Suprapubic skin (tissue), 4 donors: ENCODE measurements at regions not wholly inside any gene's neighbourhood (a gene's known extent, or its start where the extent isn't known, plus 50 kb on each side); places are given as distances from the start of the nearest gene placed in this dataset.

Source experiments
- DNase-seq, 2 donors: peaks; one replicate each; pipeline ENCODE4 v3.0.0-alpha.2; 2019; ENCODE audit warnings: low spot score in 2 of 2
- H3K27ac ChIP-seq: fragments of 200-600 bp; sonication (generic); one replicate; pipeline ENCODE4 v1.5.1; 2019
- H3K27me3 ChIP-seq: fragments of 200-600 bp; sonication (generic); one replicate; pipeline ENCODE4 v1.5.1; 2019
- H3K36me3 ChIP-seq: fragments of 200-600 bp; sonication (generic); one replicate; pipeline ENCODE4 v1.5.1; 2019
- H3K4me1 ChIP-seq: fragments of 200-600 bp; sonication (generic); one replicate; pipeline ENCODE4 v1.5.1; 2019
- H3K4me3 ChIP-seq: fragments of 200-600 bp; sonication (generic); one replicate; pipeline ENCODE4 v1.5.1; 2019; ENCODE audit warnings: mild to moderate bottlenecking
- H3K9me3 ChIP-seq: fragments of 200-600 bp; sonication (generic); one replicate; pipeline ENCODE4 v1.5.1; 2019
- EP300 ChIP-seq: sonication (generic); formaldehyde crosslinking; IDR thresholded peaks from one replicate; pipeline ENCODE4 v1.6.1; 2017; ENCODE audit warnings: antibody characterized with exemption
- POLR2A ChIP-seq, 2 donors: fragments of 450-650 bp; IDR thresholded peaks; one replicate each; pipeline ENCODE4 v1.6.1; 2017; ENCODE audit warnings: antibody characterized with exemption in 2 of 2, mild to moderate bottlenecking in 2 of 2, moderate library complexity in 2 of 2
- POLR2AphosphoS5 ChIP-seq, 3 donors: sonication (generic); formaldehyde crosslinking; IDR thresholded peaks; one replicate each; pipeline ENCODE4 v1.6.1; 2017; ENCODE audit warnings: antibody characterized with exemption in 3 of 3
- WGBS: methylation state at CpG from one replicate; pipeline ENCODE4 v1.1.5; 2018; 5-methylcytosine and 5-hydroxymethylcytosine counted together
- TF ChIP-seq, protein P1 (sequence below), 2 donors: fragments of 200-600 bp in 1 of 2; fragments of 450-650 bp in 1 of 2; sonication (generic) in 1 of 2; IDR thresholded peaks; one replicate each; pipeline ENCODE4 v1.5.1; 2016 to 2019; ENCODE audit warnings: antibody characterized with exemption in 2 of 2, mild to moderate bottlenecking in 1 of 2, moderate library complexity in 1 of 2

DNA sequence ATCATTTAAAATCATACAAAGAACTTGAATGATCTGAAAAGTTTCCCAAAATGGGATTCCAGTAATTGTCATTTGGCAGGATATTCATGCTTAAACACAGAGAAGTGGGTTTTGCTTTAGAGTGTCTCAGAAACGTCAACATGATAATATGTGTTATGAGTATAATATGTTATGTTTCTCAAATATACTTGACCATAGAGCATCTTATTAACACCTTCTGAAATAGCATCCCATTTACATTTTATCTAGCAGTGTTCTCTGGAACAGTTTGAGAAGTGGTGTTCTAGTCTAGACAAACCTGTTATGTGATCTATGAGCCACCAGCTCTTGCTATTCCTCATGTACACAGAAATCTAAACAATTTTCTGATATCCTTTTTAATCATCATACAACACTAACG, 588.8 kb upstream of the PBX1 start:
- TF ChIP-seq EP300 (no peak), POLR2AphosphoS5 (IDR thresholded peaks at IDR 0.05) (no peak), POLR2A (IDR thresholded peaks at IDR 0.05) (no peak)
- TF ChIP-seq, protein P1, sequence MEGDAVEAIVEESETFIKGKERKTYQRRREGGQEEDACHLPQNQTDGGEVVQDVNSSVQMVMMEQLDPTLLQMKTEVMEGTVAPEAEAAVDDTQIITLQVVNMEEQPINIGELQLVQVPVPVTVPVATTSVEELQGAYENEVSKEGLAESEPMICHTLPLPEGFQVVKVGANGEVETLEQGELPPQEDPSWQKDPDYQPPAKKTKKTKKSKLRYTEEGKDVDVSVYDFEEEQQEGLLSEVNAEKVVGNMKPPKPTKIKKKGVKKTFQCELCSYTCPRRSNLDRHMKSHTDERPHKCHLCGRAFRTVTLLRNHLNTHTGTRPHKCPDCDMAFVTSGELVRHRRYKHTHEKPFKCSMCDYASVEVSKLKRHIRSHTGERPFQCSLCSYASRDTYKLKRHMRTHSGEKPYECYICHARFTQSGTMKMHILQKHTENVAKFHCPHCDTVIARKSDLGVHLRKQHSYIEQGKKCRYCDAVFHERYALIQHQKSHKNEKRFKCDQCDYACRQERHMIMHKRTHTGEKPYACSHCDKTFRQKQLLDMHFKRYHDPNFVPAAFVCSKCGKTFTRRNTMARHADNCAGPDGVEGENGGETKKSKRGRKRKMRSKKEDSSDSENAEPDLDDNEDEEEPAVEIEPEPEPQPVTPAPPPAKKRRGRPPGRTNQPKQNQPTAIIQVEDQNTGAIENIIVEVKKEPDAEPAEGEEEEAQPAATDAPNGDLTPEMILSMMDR (IDR thresholded peaks at IDR 0.05): no peak
- Histone ChIP-seq H3K27me3 (no peaks in the 10 kb centered on the region), H3K9me3 (peaks cover 3% of the 10 kb centered on the region), H3K36me3 (no peaks in the 10 kb centered on the region), H3K4me3 (no peak overlapping the region), H3K27ac (no peak overlapping the region), H3K4me1 (no peaks in the 10 kb centered on the region)
- DNase-seq: no peak
- 69% methylated on average over 2 of the region's 2 CpGs for WGBS

DNA sequence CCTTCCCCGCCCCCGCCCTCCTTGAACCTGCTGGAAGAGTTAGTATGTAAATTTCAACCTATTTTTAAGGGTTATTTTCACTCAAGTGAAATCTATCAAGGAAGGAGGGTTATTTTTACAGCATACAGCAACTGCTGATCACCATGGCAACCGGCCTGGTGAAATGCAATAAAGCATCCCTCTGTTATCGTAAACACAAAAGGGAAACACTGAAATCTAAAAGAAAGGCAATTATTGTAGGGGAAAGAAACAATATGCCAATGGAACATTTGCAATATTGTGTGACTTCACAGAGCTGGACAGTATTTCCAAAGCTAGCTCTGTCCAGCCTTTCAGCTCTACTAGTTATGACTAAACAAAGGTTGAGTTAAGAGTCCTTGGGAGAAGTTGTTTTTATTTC, 588.3 kb upstream of the PBX1 start:
- Histone ChIP-seq H3K36me3 (no peaks in the 10 kb centered on the region), H3K4me3 (no peak overlapping the region), H3K4me1 (no peaks in the 10 kb centered on the region), H3K27me3 (no peaks in the 10 kb centered on the region), H3K9me3 (peaks cover 3% of the 10 kb centered on the region), H3K27ac (no peak overlapping the region)
- 66% methylated on average over 4 of the region's 4 CpGs for WGBS
- DNase-seq: no peak
- TF ChIP-seq EP300: no peak
- no peak for TF ChIP-seq POLR2A (IDR thresholded peaks at IDR 0.05)
- no peak for TF ChIP-seq POLR2AphosphoS5 (IDR thresholded peaks at IDR 0.05)
- TF ChIP-seq, protein P1 (IDR thresholded peaks at IDR 0.05): no peak

DNA sequence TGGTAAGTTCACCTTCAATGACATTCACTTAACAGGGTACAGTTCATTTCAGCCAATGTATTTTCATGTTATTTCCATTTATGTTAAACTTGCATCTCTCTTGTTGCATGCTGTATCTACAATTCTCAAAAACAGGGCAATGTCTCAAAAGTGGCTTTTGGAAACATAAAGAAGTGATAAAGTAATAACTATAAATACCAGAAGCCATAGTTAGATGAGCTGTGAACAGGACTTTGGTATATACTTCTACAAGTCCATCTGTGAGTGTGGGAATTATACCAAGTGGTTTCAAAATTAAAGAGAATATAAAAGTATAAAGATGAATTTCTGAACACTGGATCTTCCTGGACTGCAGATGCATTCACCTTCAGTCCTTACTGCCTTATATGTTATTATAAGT, 585.4 kb upstream of the PBX1 start:
- no peaks in the 10 kb centered on the region for H3K4me1 ChIP-seq

DNA sequence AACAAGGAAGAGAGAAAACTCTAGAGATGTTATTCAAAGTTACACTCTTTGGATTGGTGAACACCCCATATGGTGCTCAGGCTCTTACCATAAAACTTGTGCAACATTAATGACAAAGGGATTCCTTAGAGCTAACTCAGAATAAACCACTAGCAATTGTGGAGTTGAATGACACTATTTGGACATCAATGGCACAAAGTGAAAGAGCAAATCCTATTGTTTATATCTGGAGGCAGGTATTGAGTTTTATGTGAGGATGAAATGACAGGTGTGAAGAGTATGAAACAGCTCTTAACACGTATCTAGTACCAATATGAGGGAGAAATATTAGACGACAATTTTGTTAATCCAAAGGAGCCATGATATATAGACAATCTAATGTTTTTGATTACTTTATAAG, 584.9 kb upstream of the PBX1 start:
- Histone ChIP-seq H3K36me3 (no peaks in the 10 kb centered on the region), H3K9me3 (no peaks in the 10 kb centered on the region)
- WGBS: 80% methylated on average over 2 of the region's 2 CpGs

More for the DNA sequence above, 585.4 kb upstream of the PBX1 start:
- Histone ChIP-seq H3K36me3 (no peaks in the 10 kb centered on the region), H3K27ac (no peak overlapping the region), H3K27me3 (no peaks in the 10 kb centered on the region), H3K4me3 (no peak overlapping the region), H3K9me3 (peaks cover under 1% of the 10 kb centered on the region)
- no peak for DNase-seq
- no peak for TF ChIP-seq EP300
- no peak for TF ChIP-seq POLR2A (IDR thresholded peaks at IDR 0.05)
- no peak for TF ChIP-seq POLR2AphosphoS5 (IDR thresholded peaks at IDR 0.05)
- TF ChIP-seq, protein P1 (IDR thresholded peaks at IDR 0.05): no peak

DNA sequence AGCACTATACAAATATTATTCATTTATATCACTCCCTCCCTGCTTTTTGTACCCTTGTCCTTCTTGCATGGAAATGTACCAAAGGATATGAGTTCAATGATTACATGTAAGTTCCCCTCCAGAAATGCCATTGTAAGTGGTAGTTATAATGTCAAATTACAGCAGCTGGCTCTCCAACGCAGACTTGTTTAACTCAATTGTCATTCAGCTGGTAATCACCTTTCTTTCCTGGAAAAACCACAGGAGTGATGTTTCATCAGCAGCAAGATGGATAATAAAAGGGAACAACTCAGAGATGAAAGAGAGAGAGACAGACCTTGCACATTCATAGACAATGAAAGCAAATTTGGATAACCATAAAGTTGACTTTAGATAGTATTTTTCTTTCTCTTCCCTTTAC, 578.6 kb upstream of the PBX1 start:
- Histone ChIP-seq H3K4me3 (no peak overlapping the region), H3K27ac (no peak overlapping the region), H3K36me3 (no peaks in the 10 kb centered on the region), H3K27me3 (no peaks in the 10 kb centered on the region), H3K4me1 (no peaks in the 10 kb centered on the region), H3K9me3 (no peaks in the 10 kb centered on the region)
- WGBS: 62% methylated on average over 1 of the region's 1 CpG
- DNase-seq: no peak
- no peak for TF ChIP-seq POLR2A (IDR thresholded peaks at IDR 0.05)

More for the DNA sequence above, 584.9 kb upstream of the PBX1 start:
- DNase-seq: no peak
- Histone ChIP-seq H3K4me1 (no peaks in the 10 kb centered on the region), H3K4me3 (no peak overlapping the region), H3K27me3 (no peaks in the 10 kb centered on the region), H3K27ac (no peak overlapping the region)
- TF ChIP-seq POLR2AphosphoS5 (IDR thresholded peaks at IDR 0.05) (no peak), POLR2A (IDR thresholded peaks at IDR 0.05) (no peak), EP300 (no peak)
- TF ChIP-seq, protein P1 (IDR thresholded peaks at IDR 0.05): no peak

DNA sequence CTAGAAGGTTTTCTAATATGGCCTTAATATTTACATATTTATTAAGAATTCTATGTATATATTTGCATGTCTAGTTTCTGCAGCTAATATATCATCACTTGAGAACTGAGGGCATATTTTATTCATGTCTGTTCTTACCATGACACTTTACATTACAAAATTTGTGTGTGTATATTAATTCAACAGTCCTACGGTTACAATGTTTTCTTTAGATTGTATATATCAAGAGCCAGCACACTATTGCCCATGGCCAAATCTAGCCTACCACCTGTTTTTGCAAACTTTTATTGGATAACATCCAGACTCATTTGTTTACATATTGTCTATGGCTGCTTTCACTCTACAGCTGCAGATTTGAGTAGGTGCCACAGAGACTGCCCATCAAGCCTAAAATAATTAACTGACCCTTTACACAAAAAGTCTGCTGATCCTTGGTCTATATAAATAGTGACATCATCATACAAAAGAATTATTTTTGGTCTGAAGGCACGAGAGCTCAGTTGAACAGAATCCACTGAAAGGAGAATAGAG, 577.4 kb upstream of the PBX1 start:
- TF ChIP-seq, protein P1 (IDR thresholded peaks at IDR 0.05): no peak
- TF ChIP-seq POLR2A (IDR thresholded peaks at IDR 0.05) (no peak), POLR2AphosphoS5 (IDR thresholded peaks at IDR 0.05) (no peak), EP300 (no peak)
- 66% methylated on average over 2 of the region's 2 CpGs for WGBS
- Histone ChIP-seq H3K4me3 (no peak overlapping the region), H3K27me3 (no peaks in the 10 kb centered on the region), H3K27ac (no peak overlapping the region), H3K9me3 (no peaks in the 10 kb centered on the region), H3K4me1 (no peaks in the 10 kb centered on the region), H3K36me3 (no peaks in the 10 kb centered on the region)
- no peak for DNase-seq
